Muscle of leg (tissue), 3 donors: ENCODE measurements at regions not wholly inside any gene's neighbourhood (a gene's known extent, or its start where the extent isn't known, plus 50 kb on each side); places are given as distances from the start of the nearest gene placed in this dataset.
"Not testable (repeated sequence)": the region's sequence is repeated elsewhere in the genome, so short reads cannot be mapped to it uniquely, and the experiment has no call there.

Experiments used
- DNase-seq: peaks from one replicate; pipeline ENCODE4 v3.0.0; 2013
- H3K27ac ChIP-seq: one replicate; pipeline ENCODE4 v1.5.1; 2013; ENCODE audit warnings: mild to moderate bottlenecking, low read length, control low read depth
- H3K27me3 ChIP-seq: one replicate; pipeline ENCODE4 v1.6.1; 2013; ENCODE audit warnings: low read length; ENCODE audit not compliant: control insufficient read depth, insufficient read depth
- H3K36me3 ChIP-seq: one replicate; pipeline ENCODE4 v1.6.1; 2013; ENCODE audit warnings: low read length; ENCODE audit not compliant: control insufficient read depth, insufficient read depth
- H3K4me1 ChIP-seq: one replicate; pipeline ENCODE4 v1.6.1; 2013; ENCODE audit warnings: low read length; ENCODE audit not compliant: control insufficient read depth, insufficient read depth
- H3K4me3 ChIP-seq: one replicate; pipeline ENCODE4 v1.5.1; 2013; ENCODE audit warnings: low read length, control low read depth
- H3K9me3 ChIP-seq: replicated peaks from 2 replicates; pipeline ENCODE4 v1.6.1; 2013; ENCODE audit warnings: low read depth, low read length; ENCODE audit not compliant: control insufficient read depth
- WGBS: methylation state at CpG from one replicate; pipeline ENCODE4 v1.1.5; 2013; ENCODE audit warnings: missing lambda C conversion rate; ENCODE audit not compliant: insufficient coverage; 5-methylcytosine and 5-hydroxymethylcytosine counted together

DNA sequence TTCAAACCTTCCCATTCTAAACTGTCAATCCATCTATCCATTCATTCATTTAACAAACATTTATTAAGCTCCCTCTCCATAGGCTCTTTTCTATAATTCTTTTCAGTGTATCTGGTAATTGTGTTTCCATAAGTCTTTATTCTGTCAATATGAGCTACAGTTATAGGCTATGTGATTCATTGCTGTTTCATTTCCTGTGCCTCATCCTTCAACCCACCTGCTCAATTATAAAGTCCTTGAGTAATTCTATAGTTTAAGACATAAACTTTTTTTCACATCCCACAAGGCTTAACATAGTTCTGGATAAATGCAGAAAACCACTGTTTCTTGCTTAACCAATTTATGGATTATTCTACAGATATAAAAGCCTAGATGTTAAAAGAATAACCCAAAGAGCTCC, 84.2 kb upstream of the PIK3C3 start:
- no peaks in the 10 kb centered on the region for H3K36me3 ChIP-seq
- H3K4me1 ChIP-seq, result no peaks in the 10 kb centered on the region
- no peak overlapping the region for H3K4me3 ChIP-seq
- no peak overlapping the region for H3K27ac ChIP-seq
- no peaks in the 10 kb centered on the region for H3K9me3 ChIP-seq
- no peak for DNase-seq
- no peaks in the 10 kb centered on the region for H3K27me3 ChIP-seq

DNA sequence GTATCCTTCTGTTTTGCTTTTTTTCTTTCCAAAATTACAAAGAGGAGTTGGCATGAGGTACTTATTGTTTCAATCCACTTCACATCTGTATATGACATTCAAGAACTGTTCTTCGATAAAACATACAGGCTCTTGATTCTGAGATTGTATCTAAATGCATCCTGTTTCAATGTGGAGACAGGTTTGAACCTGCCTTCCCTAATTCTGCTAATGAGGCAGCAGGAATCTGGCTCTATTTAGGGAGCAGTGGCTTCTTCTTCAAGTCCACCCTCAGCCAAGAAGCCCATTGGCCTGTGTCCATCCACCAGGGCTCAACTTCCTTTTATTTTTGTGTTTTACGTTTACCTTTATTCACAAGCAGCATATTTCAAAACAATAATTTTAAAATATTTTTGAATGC, 84.8 kb upstream of the PIK3C3 start:
- Histone ChIP-seq H3K27ac (no peak overlapping the region), H3K36me3 (no peaks in the 10 kb centered on the region), H3K27me3 (no peaks in the 10 kb centered on the region), H3K4me1 (no peaks in the 10 kb centered on the region), H3K4me3 (no peak overlapping the region), H3K9me3 (no peaks in the 10 kb centered on the region)
- no peak for DNase-seq
- no CpG with 5 or more reads among the region's 2 CpGs for WGBS

DNA sequence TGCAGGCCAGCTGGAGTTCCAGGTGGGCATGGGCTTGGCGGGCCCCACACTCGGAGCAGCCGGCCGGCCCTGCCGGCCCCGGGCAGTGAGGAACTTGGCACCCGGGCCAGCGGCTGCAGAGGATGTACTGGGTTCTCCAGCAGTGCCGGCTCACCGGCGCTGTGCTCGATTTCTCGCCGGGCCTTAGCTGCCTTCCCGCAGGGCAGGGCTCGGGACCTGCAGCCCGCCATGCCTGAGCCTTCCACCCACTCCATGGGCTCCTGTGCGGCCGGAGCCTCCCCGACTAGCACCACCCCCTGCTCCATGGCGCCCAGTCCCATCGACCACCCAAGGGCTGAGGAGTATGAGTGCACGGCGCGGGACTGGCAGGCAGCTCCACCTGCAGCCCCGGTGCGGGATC, 89.2 kb upstream of the PIK3C3 start:
- not testable (repeated sequence) for H3K4me1 ChIP-seq, H3K9me3 ChIP-seq, H3K27me3 ChIP-seq, DNase-seq, H3K4me3 ChIP-seq, H3K27ac ChIP-seq, H3K36me3 ChIP-seq
- WGBS, result 92% methylated on average over 24 of the region's 27 CpGs

DNA sequence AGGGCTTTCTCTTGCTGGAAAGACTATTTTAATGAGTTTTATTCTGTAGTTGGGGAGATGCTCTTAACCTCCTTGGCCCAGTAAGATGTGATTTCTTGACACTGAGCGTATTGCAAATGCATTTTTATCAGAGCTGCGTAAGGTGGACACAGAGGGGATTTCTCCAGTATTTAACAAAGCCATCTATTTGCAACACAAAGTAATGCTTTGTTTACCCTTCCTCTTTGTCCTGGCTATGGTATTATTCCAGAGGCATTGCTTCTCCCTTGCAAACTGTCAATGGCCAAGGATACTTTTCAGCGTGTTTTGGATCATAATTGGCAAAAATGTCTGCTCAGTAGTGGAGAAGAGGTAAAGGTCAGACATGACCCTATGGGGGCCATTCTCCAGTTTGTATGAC, 90.8 kb upstream of the PIK3C3 start:
- WGBS, result no CpG with 5 or more reads among the region's 3 CpGs
- no peaks in the 10 kb centered on the region for H3K4me1 ChIP-seq

DNA sequence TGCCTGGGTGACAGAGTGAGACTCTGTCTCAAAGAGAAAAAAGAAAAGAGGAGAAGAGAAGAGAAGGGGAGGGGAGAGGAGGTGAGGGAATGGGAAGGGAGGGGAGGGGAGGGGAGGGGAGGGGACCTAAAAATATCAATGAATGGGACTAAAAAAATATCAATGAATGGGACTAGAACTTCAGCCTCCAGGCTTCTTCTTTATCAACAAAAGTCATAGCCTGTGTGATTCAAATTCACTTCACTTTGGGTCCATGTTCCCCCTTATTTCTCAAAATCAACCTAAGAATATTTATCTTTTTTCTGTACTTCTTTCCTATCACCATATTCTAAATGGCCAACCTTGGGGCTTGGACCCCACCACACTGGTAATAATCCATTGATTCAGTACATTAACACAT, 92.1 kb upstream of the PIK3C3 start:
- no peak overlapping the region for H3K27ac ChIP-seq
- DNase-seq, result no peak
- H3K9me3 ChIP-seq, result no peaks in the 10 kb centered on the region
- no peaks in the 10 kb centered on the region for H3K27me3 ChIP-seq
- H3K36me3 ChIP-seq, result no peaks in the 10 kb centered on the region
- no peaks in the 10 kb centered on the region for H3K4me1 ChIP-seq
- H3K4me3 ChIP-seq, result no peak overlapping the region

More for the DNA sequence above, 90.8 kb upstream of the PIK3C3 start:
- no peaks in the 10 kb centered on the region for H3K36me3 ChIP-seq
- H3K9me3 ChIP-seq, result no peaks in the 10 kb centered on the region
- no peak overlapping the region for H3K4me3 ChIP-seq
- DNase-seq, result no peak
- H3K27me3 ChIP-seq, result no peaks in the 10 kb centered on the region
- H3K27ac ChIP-seq, result no peak overlapping the region

DNA sequence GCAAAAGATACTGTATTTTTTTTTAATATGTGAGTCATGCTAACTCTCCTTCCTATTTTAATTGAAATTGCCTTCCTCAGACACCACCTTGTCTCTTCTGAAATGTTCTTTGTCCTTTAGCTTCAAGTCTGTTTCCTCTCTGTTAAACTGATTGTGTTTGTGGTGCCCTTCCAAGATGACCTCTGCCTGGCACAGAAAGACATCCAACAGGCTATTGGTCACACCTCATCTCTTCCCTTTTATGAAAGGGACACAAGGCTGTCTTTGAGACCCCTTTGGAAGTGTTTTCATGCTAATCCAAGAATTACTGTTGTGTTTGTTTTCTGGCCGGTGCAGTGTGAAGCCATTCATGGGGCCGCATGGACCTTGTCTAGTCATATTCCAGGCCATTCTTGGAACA, 94.0 kb upstream of the PIK3C3 start:
- Histone ChIP-seq H3K36me3 (no peaks in the 10 kb centered on the region), H3K4me1 (no peaks in the 10 kb centered on the region), H3K27me3 (no peaks in the 10 kb centered on the region), H3K9me3 (no peaks in the 10 kb centered on the region), H3K27ac (no peak overlapping the region), H3K4me3 (no peak overlapping the region)
- WGBS, result 88% methylated on average over 2 of the region's 2 CpGs
- no peak for DNase-seq

DNA sequence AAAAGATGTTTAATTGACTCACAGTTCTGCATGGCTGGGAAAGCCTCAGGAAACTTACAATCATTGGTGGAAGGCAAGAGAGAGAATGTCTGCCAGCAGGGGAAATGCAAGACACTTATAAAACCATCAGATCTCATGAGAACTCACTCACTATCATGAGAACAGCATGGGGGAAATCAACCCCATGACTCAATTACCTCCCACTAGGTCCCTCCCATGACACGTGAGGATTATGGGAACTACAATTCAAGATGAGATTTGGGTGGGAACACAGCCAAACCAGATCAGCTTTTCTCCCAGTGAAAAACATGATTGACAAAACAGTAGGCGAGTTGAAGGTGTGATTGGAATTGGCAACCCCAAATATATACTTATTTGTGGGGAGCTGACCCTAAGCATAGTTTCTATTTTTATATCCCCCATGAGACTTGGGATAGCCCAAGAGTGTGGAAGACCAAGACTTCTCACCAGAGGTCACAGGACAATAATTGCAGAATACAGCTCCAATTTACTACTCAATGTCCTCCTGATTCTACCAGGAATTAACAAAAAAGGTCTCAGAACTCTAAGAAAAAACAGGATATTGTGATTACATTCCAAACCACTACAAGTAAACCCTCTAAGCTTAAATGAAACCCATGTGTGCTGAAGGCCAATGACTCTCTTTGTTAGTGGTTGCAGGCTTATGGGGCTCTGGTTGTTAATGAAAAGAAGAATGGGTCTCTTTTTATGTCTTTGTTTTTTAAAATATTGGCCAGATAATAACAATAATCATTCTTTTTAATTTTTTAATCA, 96.1 kb upstream of the PIK3C3 start:
- H3K36me3 ChIP-seq, result no peaks in the 10 kb centered on the region
- H3K4me1 ChIP-seq, result no peaks in the 10 kb centered on the region
- no peaks in the 10 kb centered on the region for H3K27me3 ChIP-seq
- no peak for DNase-seq
- no peaks in the 10 kb centered on the region for H3K9me3 ChIP-seq
- H3K4me3 ChIP-seq, result no peak overlapping the region
- WGBS, result no CpG with 5 or more reads among the region's 2 CpGs
- H3K27ac ChIP-seq, result no peak overlapping the region

DNA sequence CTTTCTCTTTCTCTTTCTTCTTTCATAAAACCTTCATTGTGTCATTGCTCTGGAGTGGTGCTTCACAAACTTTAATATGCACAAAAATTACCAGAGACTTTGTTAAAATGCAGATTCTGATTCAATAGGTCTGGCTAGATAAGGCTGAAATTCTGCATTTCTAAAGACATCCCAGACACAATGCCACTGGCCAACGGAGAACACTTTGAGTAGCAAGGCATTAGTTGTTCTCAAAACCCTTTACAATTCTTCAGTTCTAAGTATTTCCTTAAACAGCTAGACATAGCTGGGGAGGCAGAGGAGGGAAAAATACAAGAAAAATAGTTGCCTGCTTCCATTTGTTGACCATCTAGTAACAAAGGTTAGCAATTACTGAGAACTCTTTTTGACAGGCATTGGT, 101.8 kb upstream of the PIK3C3 start:
- Histone ChIP-seq H3K27me3 (no peaks in the 10 kb centered on the region), H3K36me3 (no peaks in the 10 kb centered on the region), H3K4me1 (no peaks in the 10 kb centered on the region), H3K9me3 (no peaks in the 10 kb centered on the region), H3K27ac (no peak overlapping the region), H3K4me3 (no peak overlapping the region)
- WGBS, result no CpG with 5 or more reads among the region's 1 CpG
- no peak for DNase-seq

DNA sequence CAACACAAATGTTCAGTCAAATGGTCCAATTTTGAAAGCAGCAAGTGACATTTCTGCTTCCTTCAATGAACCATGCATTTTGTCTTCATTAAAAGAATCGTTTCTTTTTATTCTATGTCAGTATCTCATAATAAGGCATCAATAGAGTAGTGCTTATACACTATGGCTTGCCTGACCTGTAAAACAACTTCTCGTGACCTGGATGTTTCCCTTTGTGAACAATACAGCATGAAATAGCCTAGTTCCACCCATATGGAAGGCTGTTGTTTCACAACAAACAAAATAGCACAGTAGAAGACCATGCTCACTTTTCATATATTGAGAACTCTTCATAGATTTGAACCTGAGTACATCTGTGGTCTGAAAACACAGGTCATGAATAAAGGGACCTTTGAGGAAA, 104.3 kb upstream of the PIK3C3 start:
- WGBS, result no CpG with 5 or more reads among the region's 2 CpGs
- Histone ChIP-seq H3K27ac (no peak overlapping the region), H3K4me3 (no peak overlapping the region), H3K27me3 (no peaks in the 10 kb centered on the region), H3K9me3 (no peaks in the 10 kb centered on the region), H3K4me1 (no peaks in the 10 kb centered on the region), H3K36me3 (no peaks in the 10 kb centered on the region)
- DNase-seq, result no peak

DNA sequence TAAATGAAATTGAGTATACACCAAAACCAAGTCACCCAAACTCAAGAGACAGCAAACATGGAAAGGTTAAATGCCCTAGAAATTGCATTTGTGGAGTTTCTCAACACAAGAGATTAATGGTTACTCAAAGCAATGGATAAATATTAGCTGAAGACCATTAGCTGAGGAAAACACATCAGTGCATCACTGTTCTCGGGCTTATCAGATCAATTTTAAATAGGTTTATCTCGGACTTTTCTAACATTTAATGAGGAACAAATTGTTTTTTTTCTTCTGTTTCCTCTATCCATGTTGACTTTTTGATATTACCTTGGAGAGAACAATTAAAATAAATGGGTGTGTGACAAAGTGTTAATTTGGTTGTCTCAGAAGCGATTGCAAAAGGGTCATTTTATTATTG, 105.4 kb upstream of the PIK3C3 start:
- WGBS, result no CpG with 5 or more reads among the region's 3 CpGs
- no peak overlapping the region for H3K27ac ChIP-seq
- no peak overlapping the region for H3K4me3 ChIP-seq
- no peak for DNase-seq
- no peaks in the 10 kb centered on the region for H3K36me3 ChIP-seq
- no peaks in the 10 kb centered on the region for H3K27me3 ChIP-seq
- no peaks in the 10 kb centered on the region for H3K9me3 ChIP-seq
- H3K4me1 ChIP-seq, result no peaks in the 10 kb centered on the region

DNA sequence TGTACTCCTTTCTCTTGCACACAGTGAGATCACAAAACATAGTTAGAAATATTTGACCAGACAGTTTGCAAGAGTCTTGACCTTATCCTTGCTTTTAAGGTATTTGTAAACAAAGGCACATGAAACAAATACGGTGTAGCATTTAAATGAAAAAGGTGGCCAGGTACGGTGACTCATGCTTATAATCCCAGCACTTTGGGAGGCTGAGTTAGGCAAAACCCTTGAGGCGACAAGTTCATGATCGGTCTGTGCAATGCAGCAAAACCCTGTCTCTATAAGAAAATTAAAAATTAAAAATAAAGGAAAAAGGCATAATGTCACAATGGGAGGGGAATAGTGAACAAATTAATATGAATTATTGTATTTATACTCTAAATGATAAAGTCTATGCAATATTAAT, 109.5 kb upstream of the PIK3C3 start:
- Histone ChIP-seq H3K4me1 (no peaks in the 10 kb centered on the region), H3K36me3 (no peaks in the 10 kb centered on the region), H3K27ac (no peak overlapping the region), H3K9me3 (no peaks in the 10 kb centered on the region), H3K27me3 (no peaks in the 10 kb centered on the region), H3K4me3 (no peak overlapping the region)
- 53% methylated on average over 2 of the region's 4 CpGs for WGBS
- no peak for DNase-seq
